Left ventricle myocardium inferior (tissue), 1 donor: ENCODE measurements at regions not wholly inside any gene's neighbourhood (a gene's known extent, or its start where the extent isn't known, plus 50 kb on each side); places are given as distances from the start of the nearest gene placed in this dataset.

Source experiments
- DNase-seq: peaks from one replicate; pipeline ENCODE4 v3.0.0-alpha.2; 2020
- H3K27ac ChIP-seq: fragments of 200-600 bp; replicated peaks from 2 replicates; pipeline ENCODE4 v1.8.0; 2021
- H3K27me3 ChIP-seq: fragments of 200-600 bp; 2 replicates; pipeline ENCODE4 v1.8.0; 2021; ENCODE audit warnings: low read depth
- H3K36me3 ChIP-seq: fragments of 200-600 bp; 2 replicates; pipeline ENCODE4 v1.8.0; 2021
- H3K4me1 ChIP-seq: fragments of 200-600 bp; 2 replicates; pipeline ENCODE4 v1.8.0; 2021
- H3K4me3 ChIP-seq: fragments of 200-600 bp; 2 replicates; pipeline ENCODE4 v1.8.0; 2021; ENCODE audit warnings: mild to moderate bottlenecking, moderate library complexity
- H3K9me3 ChIP-seq: fragments of 200-600 bp; replicated peaks from 2 replicates; pipeline ENCODE4 v1.8.0; 2021
- CTCF ChIP-seq: fragments of 200-600 bp; IDR thresholded peaks from 2 replicates; pipeline ENCODE4 v1.8.0; 2021; ENCODE audit warnings: antibody characterized with exemption, mild to moderate bottlenecking, borderline replicate concordance
- intact Hi-C: fragments of 100-400 bp; cut with micrococcal nuclease; formaldehyde crosslinking; loops from one replicate; pipeline ENCODE4 v1.11.0; 2022
- donor health status: DM: no; HTN: yes; CAD: no; lungs with severe emphysema.

DNA sequence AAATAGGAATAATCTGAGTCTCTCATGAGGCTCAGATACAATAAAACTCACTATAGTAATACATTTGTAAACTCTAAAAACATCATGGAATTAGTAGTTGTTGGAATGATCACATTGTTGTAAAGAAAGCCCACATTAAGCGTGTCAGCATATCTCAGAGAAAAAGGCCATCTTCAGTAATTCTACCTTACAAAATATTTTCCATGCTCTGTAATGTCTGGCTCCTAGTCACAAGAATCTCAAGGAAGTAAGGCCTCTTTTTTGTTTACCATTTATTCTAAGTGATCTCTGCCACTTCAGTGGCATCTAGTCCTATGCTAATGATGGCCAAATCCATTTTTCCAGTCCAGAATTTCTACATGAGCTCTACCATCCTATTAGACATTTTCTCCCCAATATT, 240.2 kb upstream of the ZNF717 start:
- Histone ChIP-seq H3K36me3 (no peaks in the 10 kb centered on the region), H3K4me3 (no peak overlapping the region), H3K9me3 (peaks cover 2% of the 10 kb centered on the region), H3K27ac (no peak overlapping the region), H3K4me1 (no peaks in the 10 kb centered on the region), H3K27me3 (no peaks in the 10 kb centered on the region)
- no peak for TF ChIP-seq CTCF
- no peak for DNase-seq
- intact Hi-C loops = no loop called here

GRCh38 chr3:76026379-76026778, 241.0 kb upstream of the ZNF717 start:
- DNase-seq = no peak
- TF ChIP-seq CTCF = no peak
- Histone ChIP-seq H3K4me1 (no peaks in the 10 kb centered on the region), H3K4me3 (no peak overlapping the region), H3K27me3 (no peaks in the 10 kb centered on the region), H3K27ac (no peak overlapping the region), H3K9me3 (peaks cover 8% of the 10 kb centered on the region), H3K36me3 (no peaks in the 10 kb centered on the region)
- intact Hi-C loops = no loop called here

- peaks cover 8% of the 10 kb centered on the region for H3K9me3 ChIP-seq
- no peak overlapping the region for H3K4me3 ChIP-seq
- intact Hi-C loops = no loop called here
- no peak for DNase-seq
- H3K36me3 ChIP-seq = no peaks in the 10 kb centered on the region
- no peak for TF ChIP-seq CTCF
- H3K27ac ChIP-seq = no peak overlapping the region
- no peaks in the 10 kb centered on the region for H3K27me3 ChIP-seq
- no peaks in the 10 kb centered on the region for H3K4me1 ChIP-seq
Measured at GRCh38 chr3:76028774-76029173, 243.4 kb upstream of the ZNF717 start.

GRCh38 chr3:76034649-76035048, 249.3 kb upstream of the ZNF717 start:
- no peaks in the 10 kb centered on the region for H3K4me1 ChIP-seq
- DNase-seq = no peak

GRCh38 chr3:76035117-76035516, 249.8 kb upstream of the ZNF717 start:
- intact Hi-C loops = no loop called here
- no peak for DNase-seq
- H3K27me3 ChIP-seq = no peaks in the 10 kb centered on the region
- no peak for TF ChIP-seq CTCF
- no peak overlapping the region for H3K27ac ChIP-seq
- peaks cover 8% of the 10 kb centered on the region for H3K9me3 ChIP-seq
- H3K36me3 ChIP-seq = no peaks in the 10 kb centered on the region
- no peaks in the 10 kb centered on the region for H3K4me1 ChIP-seq
- no peak overlapping the region for H3K4me3 ChIP-seq

More at GRCh38 chr3:76034649-76035048, 249.3 kb upstream of the ZNF717 start:
- H3K27me3 ChIP-seq = no peaks in the 10 kb centered on the region
- no peaks in the 10 kb centered on the region for H3K36me3 ChIP-seq
- peaks cover 8% of the 10 kb centered on the region for H3K9me3 ChIP-seq
- no peak overlapping the region for H3K27ac ChIP-seq
- intact Hi-C loops = no loop called here
- H3K4me3 ChIP-seq = no peak overlapping the region
- no peak for TF ChIP-seq CTCF

DNA sequence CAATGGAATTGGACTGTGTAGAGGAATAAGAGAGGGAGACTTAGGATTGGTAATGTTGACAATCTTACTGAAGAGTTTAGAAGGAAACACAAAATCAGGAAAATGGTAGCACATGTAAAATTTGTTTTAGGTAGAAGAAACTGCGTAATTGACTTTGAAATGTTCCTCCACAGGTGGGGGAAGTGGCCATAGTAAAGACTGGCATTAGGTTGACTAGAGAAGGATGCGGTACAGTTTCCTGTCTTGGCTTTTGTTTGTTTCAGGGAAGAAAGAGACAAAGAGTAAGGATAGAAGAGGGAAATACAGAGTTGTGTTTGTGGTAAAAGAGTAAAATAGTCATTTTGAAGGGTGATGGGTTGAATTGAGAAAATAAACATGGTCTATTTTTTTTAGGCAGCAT, 253.6 kb upstream of the ZNF717 start:
- H3K4me3 ChIP-seq = no peak overlapping the region
- no peaks in the 10 kb centered on the region for H3K27me3 ChIP-seq
- intact Hi-C loops = no loop called here
- no peaks in the 10 kb centered on the region for H3K36me3 ChIP-seq
- no peaks in the 10 kb centered on the region for H3K9me3 ChIP-seq
- TF ChIP-seq CTCF = no peak
- no peak for DNase-seq
- no peak overlapping the region for H3K27ac ChIP-seq
- no peaks in the 10 kb centered on the region for H3K4me1 ChIP-seq
